IPS-20b (cell line): ENCODE measurements at regions not wholly inside any gene's neighbourhood (a gene's known extent, or its start where the extent isn't known, plus 50 kb on each side); places are given as distances from the start of the nearest gene placed in this dataset.

ENCODE experiments used
- H3K27ac ChIP-seq: one replicate; pipeline ENCODE4 v1.5.1; 2013; ENCODE audit warnings: low read length
- H3K27me3 ChIP-seq: 2 replicates; pipeline ENCODE4 v1.6.1; 2013; ENCODE audit warnings: mild to moderate bottlenecking, low read length, inconsistent platforms; ENCODE audit not compliant: insufficient read depth
- H3K36me3 ChIP-seq: 2 replicates; pipeline ENCODE4 v1.6.1; 2013; ENCODE audit warnings: low read depth, mild to moderate bottlenecking, inconsistent platforms, low read length, moderate library complexity; ENCODE audit not compliant: insufficient read depth
- H3K4me1 ChIP-seq: 2 replicates; pipeline ENCODE4 v1.6.1; 2013; ENCODE audit warnings: mild to moderate bottlenecking, control low read depth, inconsistent platforms, low read length, moderate library complexity; ENCODE audit not compliant: insufficient read depth
- H3K4me3 ChIP-seq: 2 replicates; pipeline ENCODE4 v1.5.1; 2013; ENCODE audit warnings: mild to moderate bottlenecking, low read length, inconsistent platforms
- H3K9ac ChIP-seq: 2 replicates; pipeline ENCODE4 v1.6.1; 2013; ENCODE audit warnings: low read depth, mild to moderate bottlenecking, inconsistent platforms, low read length, moderate library complexity
- H3K9me3 ChIP-seq: 2 replicates; pipeline ENCODE4 v1.6.1; 2013; ENCODE audit warnings: mild to moderate bottlenecking, low read depth, low read length, inconsistent platforms; ENCODE audit not compliant: insufficient read depth

- no peak overlapping the region for H3K9ac ChIP-seq
- H3K9me3 ChIP-seq = no peaks in the 10 kb centered on the region
- H3K4me3 ChIP-seq = no peak overlapping the region
- H3K4me1 ChIP-seq = peaks cover 11% of the 10 kb centered on the region
- no peak overlapping the region for H3K27ac ChIP-seq
- no peaks in the 10 kb centered on the region for H3K36me3 ChIP-seq
- no peaks in the 10 kb centered on the region for H3K27me3 ChIP-seq
Measured at GRCh38 chr12:87870493-87871460, 158.4 kb downstream of the C12orf50 start.

- Histone ChIP-seq H3K4me1 (peaks cover 11% of the 10 kb centered on the region), H3K9me3 (no peaks in the 10 kb centered on the region), H3K4me3 (no peak overlapping the region)
Measured at GRCh38 chr12:87870061-87870460, 159.1 kb downstream of the C12orf50 start.

GRCh38 chr12:87866578-87867292 is 162.5 kb downstream of the C12orf50 start:
- no peaks in the 10 kb centered on the region for H3K9me3 ChIP-seq
- no peaks in the 10 kb centered on the region for H3K36me3 ChIP-seq
- no peaks in the 10 kb centered on the region for H3K27me3 ChIP-seq
- no peak overlapping the region for H3K4me3 ChIP-seq
- H3K4me1 ChIP-seq = peaks cover 14% of the 10 kb centered on the region
- H3K9ac ChIP-seq = no peak overlapping the region
- no peak overlapping the region for H3K27ac ChIP-seq

More at GRCh38 chr12:87870061-87870460, 159.1 kb downstream of the C12orf50 start:
- H3K27me3 ChIP-seq = no peaks in the 10 kb centered on the region
- no peak overlapping the region for H3K9ac ChIP-seq
- no peaks in the 10 kb centered on the region for H3K36me3 ChIP-seq
- H3K27ac ChIP-seq = no peak overlapping the region

GRCh38 chr12:87861791-87862190 is 167.4 kb downstream of the C12orf50 start:
- Histone ChIP-seq H3K36me3 (no peaks in the 10 kb centered on the region), H3K27ac (no peak overlapping the region), H3K4me1 (peaks cover 7% of the 10 kb centered on the region; the same call in 1 of the 2 replicates), H3K9ac (no peak overlapping the region), H3K4me3 (no peak overlapping the region), H3K9me3 (no peaks in the 10 kb centered on the region), H3K27me3 (no peaks in the 10 kb centered on the region)

GRCh38 chr12:87853448-87854003 is 175.7 kb downstream of the C12orf50 start:
- Histone ChIP-seq H3K27me3 (no peaks in the 10 kb centered on the region), H3K36me3 (no peaks in the 10 kb centered on the region), H3K27ac (no peak overlapping the region), H3K4me3 (no peak overlapping the region), H3K4me1 (no peaks in the 10 kb centered on the region), H3K9ac (no peak overlapping the region), H3K9me3 (no peaks in the 10 kb centered on the region)

- no peak overlapping the region for H3K27ac ChIP-seq
Measured at GRCh38 chr12:87849074-87849473, 180.1 kb downstream of the C12orf50 start.

GRCh38 chr12:87848248-87848868 is 180.8 kb downstream of the C12orf50 start:
- H3K36me3 ChIP-seq = no peaks in the 10 kb centered on the region
- no peaks in the 10 kb centered on the region for H3K27me3 ChIP-seq
- no peak overlapping the region for H3K27ac ChIP-seq
- H3K9me3 ChIP-seq = no peaks in the 10 kb centered on the region
- H3K4me3 ChIP-seq = no peak overlapping the region
- H3K9ac ChIP-seq = no peak overlapping the region
- H3K4me1 ChIP-seq = peaks cover 13% of the 10 kb centered on the region; the same call in 1 of the 2 replicates

More at GRCh38 chr12:87849074-87849473, 180.1 kb downstream of the C12orf50 start:
- H3K9ac ChIP-seq = no peak overlapping the region
- H3K4me3 ChIP-seq = no peak overlapping the region
- no peaks in the 10 kb centered on the region for H3K27me3 ChIP-seq
- H3K36me3 ChIP-seq = no peaks in the 10 kb centered on the region
- no peaks in the 10 kb centered on the region for H3K9me3 ChIP-seq
- peaks cover 13% of the 10 kb centered on the region; the same call in 1 of the 2 replicates for H3K4me1 ChIP-seq

GRCh38 chr12:87847147-87847546 is 182.1 kb downstream of the C12orf50 start:
- Histone ChIP-seq H3K27me3 (no peaks in the 10 kb centered on the region), H3K9me3 (no peaks in the 10 kb centered on the region), H3K27ac (no peak overlapping the region)

GRCh38 chr12:87846045-87846444 is 183.2 kb downstream of the C12orf50 start:
- Histone ChIP-seq H3K27ac (no peak overlapping the region), H3K4me3 (no peak overlapping the region), H3K9ac (no peak overlapping the region), H3K4me1 (peaks cover 13% of the 10 kb centered on the region; the same call in 1 of the 2 replicates), H3K9me3 (no peaks in the 10 kb centered on the region), H3K36me3 (no peaks in the 10 kb centered on the region), H3K27me3 (no peaks in the 10 kb centered on the region)

More at GRCh38 chr12:87847147-87847546, 182.1 kb downstream of the C12orf50 start:
- Histone ChIP-seq H3K9ac (no peak overlapping the region), H3K36me3 (no peaks in the 10 kb centered on the region), H3K4me1 (peaks cover 13% of the 10 kb centered on the region; the same call in 1 of the 2 replicates), H3K4me3 (no peak overlapping the region)

- Histone ChIP-seq H3K36me3 (no peaks in the 10 kb centered on the region), H3K4me1 (peaks cover 1% of the 10 kb centered on the region; the same call in 1 of the 2 replicates), H3K27me3 (no peaks in the 10 kb centered on the region), H3K27ac (no peak overlapping the region), H3K9me3 (no peaks in the 10 kb centered on the region), H3K9ac (no peak overlapping the region), H3K4me3 (no peak overlapping the region)
Measured at GRCh38 chr12:87841935-87842334, 187.3 kb downstream of the C12orf50 start.

- Histone ChIP-seq H3K4me1 (no peaks in the 10 kb centered on the region), H3K9ac (no peak overlapping the region), H3K27ac (no peak overlapping the region)
Measured at GRCh38 chr12:87836190-87836589, 193.0 kb downstream of the C12orf50 start.

More at GRCh38 chr12:87836190-87836589, 193.0 kb downstream of the C12orf50 start:
- Histone ChIP-seq H3K27me3 (no peaks in the 10 kb centered on the region), H3K9me3 (no peaks in the 10 kb centered on the region), H3K4me3 (no peak overlapping the region), H3K36me3 (no peaks in the 10 kb centered on the region)
